ENCODE measurements at regions not wholly inside any gene's neighbourhood (a gene's known extent, or its start where the extent isn't known, plus 50 kb on each side); places are given as distances from the start of the nearest gene placed in this dataset.

DNA sequence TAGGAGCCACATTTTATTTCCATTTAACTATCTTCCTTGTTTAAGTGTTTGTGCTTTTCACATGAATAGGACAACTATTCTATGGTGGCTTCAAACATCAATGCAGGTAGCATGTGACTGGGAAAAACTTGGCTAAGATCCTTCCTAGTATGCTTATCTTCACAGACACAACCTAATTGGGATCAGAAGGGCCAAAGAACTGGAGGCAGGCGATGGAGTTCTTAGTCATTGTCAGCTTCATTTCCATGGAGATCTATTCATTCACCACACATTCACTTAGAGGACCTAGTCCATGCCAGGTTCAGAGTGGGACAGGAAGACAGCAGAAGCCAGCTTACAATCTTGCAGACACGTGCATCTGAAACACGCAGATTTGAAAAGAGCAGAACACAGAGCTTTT is 277.5 kb upstream of the PPP2R3A start:
- H3K4me2 ChIP-seq (ENCODE audit: extremely low read depth, insufficient read depth, low read length): no peak overlapping the region
- H2AFZ ChIP-seq (ENCODE audit: low read length): no peak overlapping the region
- no peak overlapping the region for H3K27ac ChIP-seq (ENCODE audit: insufficient read depth, low read length)
- no peaks in the 10 kb centered on the region for H3K79me2 ChIP-seq (ENCODE audit: control insufficient read depth, insufficient read depth, low read length)
- H3K9me3 ChIP-seq (ENCODE audit: control insufficient read depth, insufficient read depth, low read depth, low read length): no peaks in the 10 kb centered on the region
- no peaks in the 10 kb centered on the region for H3K4me1 ChIP-seq (ENCODE audit: control insufficient read depth, extremely low read depth, insufficient read depth, low read length)
- H3K4me3 ChIP-seq (replicated peaks in 1 of 4; ENCODE audit: control extremely low read depth in 1 of 4, insufficient read depth in 1 of 4, low read depth in 3 of 4, low read length in 4 of 4): no peak overlapping the region
- no peak overlapping the region for H3K9ac ChIP-seq (ENCODE audit: insufficient read depth, low read length)
- TF ChIP-seq, protein P1, sequence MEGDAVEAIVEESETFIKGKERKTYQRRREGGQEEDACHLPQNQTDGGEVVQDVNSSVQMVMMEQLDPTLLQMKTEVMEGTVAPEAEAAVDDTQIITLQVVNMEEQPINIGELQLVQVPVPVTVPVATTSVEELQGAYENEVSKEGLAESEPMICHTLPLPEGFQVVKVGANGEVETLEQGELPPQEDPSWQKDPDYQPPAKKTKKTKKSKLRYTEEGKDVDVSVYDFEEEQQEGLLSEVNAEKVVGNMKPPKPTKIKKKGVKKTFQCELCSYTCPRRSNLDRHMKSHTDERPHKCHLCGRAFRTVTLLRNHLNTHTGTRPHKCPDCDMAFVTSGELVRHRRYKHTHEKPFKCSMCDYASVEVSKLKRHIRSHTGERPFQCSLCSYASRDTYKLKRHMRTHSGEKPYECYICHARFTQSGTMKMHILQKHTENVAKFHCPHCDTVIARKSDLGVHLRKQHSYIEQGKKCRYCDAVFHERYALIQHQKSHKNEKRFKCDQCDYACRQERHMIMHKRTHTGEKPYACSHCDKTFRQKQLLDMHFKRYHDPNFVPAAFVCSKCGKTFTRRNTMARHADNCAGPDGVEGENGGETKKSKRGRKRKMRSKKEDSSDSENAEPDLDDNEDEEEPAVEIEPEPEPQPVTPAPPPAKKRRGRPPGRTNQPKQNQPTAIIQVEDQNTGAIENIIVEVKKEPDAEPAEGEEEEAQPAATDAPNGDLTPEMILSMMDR (conservative IDR thresholded peaks at IDR 0.05 in 1 of 2, IDR thresholded peaks at IDR 0.05 in 1 of 2; ENCODE audit: low read depth in 1 of 2, low read length in 2 of 2): no peak
- TF ChIP-seq EZH2 (IDR thresholded peaks at IDR 0.05; ENCODE audit: low read length, missing control alignments): no peak
- no peaks in the 10 kb centered on the region for H3K36me3 ChIP-seq (ENCODE audit: control insufficient read depth, insufficient read depth, low read length)
- no peaks in the 10 kb centered on the region for H3K27me3 ChIP-seq (ENCODE audit: control insufficient read depth, insufficient read depth, low read length)
- H4K20me1 ChIP-seq (ENCODE audit: control insufficient read depth, extremely low read depth, insufficient read depth, low read length): no peaks in the 10 kb centered on the region
- no peak for DNase-seq (ENCODE audit: low read depth in 2 of 2)

DNA sequence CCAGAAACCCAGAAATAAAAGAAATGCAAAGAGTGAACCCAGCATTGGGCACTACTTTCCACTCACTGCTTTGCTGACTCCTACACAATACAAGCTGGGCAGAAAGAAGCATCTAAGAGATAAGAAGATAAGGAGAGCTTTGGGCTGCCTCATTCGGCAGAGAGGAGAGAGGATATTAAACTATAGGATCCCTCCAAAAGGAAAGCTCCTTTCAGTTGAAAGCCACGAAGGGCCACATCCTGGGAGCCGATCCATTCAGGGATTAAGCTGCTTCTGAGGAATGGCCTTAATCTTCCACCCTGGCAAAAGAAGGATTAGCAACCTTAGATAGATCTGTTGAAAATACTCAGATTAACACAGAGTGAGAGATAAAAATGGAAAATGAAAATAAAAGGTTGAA is 274.9 kb upstream of the PPP2R3A start:
- H3K9ac ChIP-seq (ENCODE audit: insufficient read depth, low read length): no peak overlapping the region
- H3K27ac ChIP-seq (ENCODE audit: insufficient read depth, low read length): no peak overlapping the region
- no peaks in the 10 kb centered on the region for H3K4me1 ChIP-seq (ENCODE audit: control insufficient read depth, extremely low read depth, insufficient read depth, low read length)
- H2AFZ ChIP-seq (ENCODE audit: low read length): no peak overlapping the region
- H3K27me3 ChIP-seq (ENCODE audit: control insufficient read depth, insufficient read depth, low read length): no peaks in the 10 kb centered on the region
- H3K4me3 ChIP-seq (replicated peaks in 1 of 4; ENCODE audit: control extremely low read depth in 1 of 4, insufficient read depth in 1 of 4, low read depth in 3 of 4, low read length in 4 of 4): no peak overlapping the region
- no peaks in the 10 kb centered on the region for H3K36me3 ChIP-seq (ENCODE audit: control insufficient read depth, insufficient read depth, low read length)
- H3K9me3 ChIP-seq (ENCODE audit: control insufficient read depth, insufficient read depth, low read depth, low read length): no peaks in the 10 kb centered on the region
- no peaks in the 10 kb centered on the region for H3K79me2 ChIP-seq (ENCODE audit: control insufficient read depth, insufficient read depth, low read length)
- no peaks in the 10 kb centered on the region for H4K20me1 ChIP-seq (ENCODE audit: control insufficient read depth, extremely low read depth, insufficient read depth, low read length)
- H3K4me2 ChIP-seq (ENCODE audit: extremely low read depth, insufficient read depth, low read length): no peak overlapping the region
- TF ChIP-seq, protein P1 (conservative IDR thresholded peaks at IDR 0.05 in 1 of 2, IDR thresholded peaks at IDR 0.05 in 1 of 2; ENCODE audit: low read depth in 1 of 2, low read length in 2 of 2): no peak
- TF ChIP-seq EZH2 (IDR thresholded peaks at IDR 0.05; ENCODE audit: low read length, missing control alignments): no peak
- DNase-seq (ENCODE audit: low read depth in 2 of 2): no peak

DNA sequence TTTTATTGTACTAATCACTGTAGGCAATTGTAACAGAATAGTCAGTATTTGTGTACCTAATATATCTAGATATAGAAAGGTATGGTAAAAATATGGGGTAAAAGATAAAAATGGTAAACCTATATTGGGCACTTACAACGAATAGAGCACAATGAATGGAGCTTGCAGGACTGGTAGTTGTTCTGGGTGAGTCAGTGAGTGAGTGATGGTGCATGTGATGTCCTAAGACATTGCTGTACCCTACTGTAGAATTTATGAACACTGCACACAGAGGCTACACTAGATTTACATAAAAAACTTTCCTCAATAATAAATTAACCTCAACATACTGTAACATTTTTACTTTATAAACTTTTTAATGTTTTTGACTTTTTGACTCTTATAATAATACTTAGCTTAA is 274.3 kb upstream of the PPP2R3A start:
- no peaks in the 10 kb centered on the region for H3K9me3 ChIP-seq (ENCODE audit: control insufficient read depth, insufficient read depth, low read depth, low read length)
- H2AFZ ChIP-seq (ENCODE audit: low read length): no peak overlapping the region
- TF ChIP-seq, protein P1 (conservative IDR thresholded peaks at IDR 0.05 in 1 of 2, IDR thresholded peaks at IDR 0.05 in 1 of 2; ENCODE audit: low read depth in 1 of 2, low read length in 2 of 2): no peak
- no peak for TF ChIP-seq EZH2 (IDR thresholded peaks at IDR 0.05; ENCODE audit: low read length, missing control alignments)
- H3K4me1 ChIP-seq (ENCODE audit: control insufficient read depth, extremely low read depth, insufficient read depth, low read length): no peaks in the 10 kb centered on the region
- no peak overlapping the region for H3K4me3 ChIP-seq (replicated peaks in 1 of 4; ENCODE audit: control extremely low read depth in 1 of 4, insufficient read depth in 1 of 4, low read depth in 3 of 4, low read length in 4 of 4)
- H3K4me2 ChIP-seq (ENCODE audit: extremely low read depth, insufficient read depth, low read length): no peak overlapping the region
- no peaks in the 10 kb centered on the region for H3K36me3 ChIP-seq (ENCODE audit: control insufficient read depth, insufficient read depth, low read length)
- no peak overlapping the region for H3K9ac ChIP-seq (ENCODE audit: insufficient read depth, low read length)
- H3K79me2 ChIP-seq (ENCODE audit: control insufficient read depth, insufficient read depth, low read length): no peaks in the 10 kb centered on the region
- DNase-seq (ENCODE audit: low read depth in 2 of 2): no peak
- no peak overlapping the region for H3K27ac ChIP-seq (ENCODE audit: insufficient read depth, low read length)
- H4K20me1 ChIP-seq (ENCODE audit: control insufficient read depth, extremely low read depth, insufficient read depth, low read length): no peaks in the 10 kb centered on the region
- H3K27me3 ChIP-seq (ENCODE audit: control insufficient read depth, insufficient read depth, low read length): no peaks in the 10 kb centered on the region
